ENCODE measurements at regions not wholly inside any gene's neighbourhood (a gene's known extent, or its start where the extent isn't known, plus 50 kb on each side); places are given as distances from the start of the nearest gene placed in this dataset.
"Not testable (repeated sequence)": the region's sequence is repeated elsewhere in the genome, so short reads cannot be mapped to it uniquely, and the experiment has no call there.

GRCh38 chr12:79991586-79991985 is 56.7 kb upstream of the PPP1R12A start:
- no peak for DNase-seq (ENCODE audit: low read depth in 2 of 2)

- DNase-seq (ENCODE audit: low read depth in 2 of 2): not testable (repeated sequence)
Measured at GRCh38 chr12:79990509-79991338, 55.8 kb upstream of the PPP1R12A start.

- DNase-seq (ENCODE audit: low read depth in 2 of 2): no peak
Measured at GRCh38 chr12:79988368-79988767, 53.5 kb upstream of the PPP1R12A start.

GRCh38 chr12:79987731-79988130 is 52.8 kb upstream of the PPP1R12A start:
- no peak for DNase-seq (ENCODE audit: low read depth in 2 of 2)
